ENCODE measurements at regions not wholly inside any gene's neighbourhood (a gene's known extent, or its start where the extent isn't known, plus 50 kb on each side); places are given as distances from the start of the nearest gene placed in this dataset.

GRCh38 chr22:25395468-25395867, 169.0 kb upstream of the GRK3 start (continued):
- TF ChIP-seq CSRNP3 (CRISPR knock-in tag; IDR thresholded peaks at IDR 0.05) (no peak), ESRRG (CRISPR knock-in tag; IDR thresholded peaks at IDR 0.05) (no peak)

GRCh38 chr22:25395915-25396314, 168.6 kb upstream of the GRK3 start:
- no peak for ATAC-seq
- TF ChIP-seq TOX (CRISPR knock-in tag; IDR thresholded peaks at IDR 0.05; ENCODE audit: borderline replicate concordance) (no peak), BACH2 (CRISPR knock-in tag; IDR thresholded peaks at IDR 0.05; ENCODE audit: borderline replicate concordance) (no peak), ZNF8 (CRISPR knock-in tag; IDR thresholded peaks at IDR 0.05) (no peak), PATZ1 (CRISPR knock-in tag; IDR thresholded peaks at IDR 0.05; ENCODE audit: borderline replicate concordance) (no peak), ESRRG (CRISPR knock-in tag; IDR thresholded peaks at IDR 0.05) (no peak), ZNF565 (CRISPR knock-in tag; conservative IDR thresholded peaks at IDR 0.05; ENCODE audit: low read depth) (no peak), ZNF70 (CRISPR knock-in tag; IDR thresholded peaks at IDR 0.05) (no peak), ZC3H10 (CRISPR knock-in tag; IDR thresholded peaks at IDR 0.05) (no peak), CSRNP3 (CRISPR knock-in tag; IDR thresholded peaks at IDR 0.05) (no peak), TCF4 (CRISPR knock-in tag; IDR thresholded peaks at IDR 0.05; ENCODE audit: borderline replicate concordance) (no peak), CSDC2 (CRISPR knock-in tag; IDR thresholded peaks at IDR 0.05) (no peak), RARB (CRISPR knock-in tag; IDR thresholded peaks at IDR 0.05) (no peak), TSHZ2 (CRISPR knock-in tag; IDR thresholded peaks at IDR 0.05) (no peak), OSR1 (CRISPR knock-in tag; IDR thresholded peaks at IDR 0.05) (no peak), ZFP3 (CRISPR knock-in tag; IDR thresholded peaks at IDR 0.05) (no peak), SNAI2 (CRISPR knock-in tag; IDR thresholded peaks at IDR 0.05) (no peak), ISL1 (CRISPR knock-in tag; IDR thresholded peaks at IDR 0.05) (no peak), ZFP30 (CRISPR knock-in tag; IDR thresholded peaks at IDR 0.05) (no peak), POU6F1 (CRISPR knock-in tag; IDR thresholded peaks at IDR 0.05; ENCODE audit: borderline replicate concordance, low read depth) (no peak), ARNTL (CRISPR knock-in tag; IDR thresholded peaks at IDR 0.05; ENCODE audit: borderline replicate concordance, low read depth) (no peak)

GRCh38 chr22:25396615-25397200, 167.8 kb upstream of the GRK3 start:
- no peak for ATAC-seq
- TF ChIP-seq CREB5 (CRISPR knock-in tag; IDR thresholded peaks at IDR 0.05; ENCODE audit: low read depth), result no peak
- no peak for TF ChIP-seq CSDC2 (CRISPR knock-in tag; IDR thresholded peaks at IDR 0.05)
